NB4 (cell line): ENCODE measurements at regions not wholly inside any gene's neighbourhood (a gene's known extent, or its start where the extent isn't known, plus 50 kb on each side); places are given as distances from the start of the nearest gene placed in this dataset.

Source experiments
- DNase-seq: peaks from one replicate; pipeline ENCODE4 v3.0.0; 2010; ENCODE audit warnings: low read depth
- H3K4me3 ChIP-seq: one replicate; pipeline ENCODE4 v1.5.1; 2011; ENCODE audit warnings: mild to moderate bottlenecking, low read depth, low read length, moderate library complexity
- CTCF ChIP-seq: IDR thresholded peaks from one replicate; pipeline ENCODE4 v1.5.1; 2012; ENCODE audit warnings: low read depth, low read length
- MAX ChIP-seq: IDR thresholded peaks from 2 replicates; pipeline ENCODE4 v1.6.1; 2011; ENCODE audit warnings: low read depth, low read length
- MYC ChIP-seq: IDR thresholded peaks from 2 replicates; pipeline ENCODE4 v1.6.1; 2011; ENCODE audit warnings: low read depth, low read length
- POLR2A ChIP-seq: IDR thresholded peaks from 2 replicates; pipeline ENCODE4 v1.6.1; 2011; ENCODE audit warnings: mild to moderate bottlenecking; ENCODE audit not compliant: insufficient read length; ENCODE audit errors: extremely low read depth

GRCh38 chr2:47651296-47651695 lies 80.5 kb upstream of the KCNK12 start:
- TF ChIP-seq POLR2A: no peak
- TF ChIP-seq CTCF: no peak
- TF ChIP-seq MYC: no peak
- no peak for TF ChIP-seq MAX
- no peak for DNase-seq
- no peak overlapping the region for H3K4me3 ChIP-seq

GRCh38 chr2:47650001-47650535 lies 79.3 kb upstream of the KCNK12 start:
- H3K4me3 ChIP-seq: no peak overlapping the region
- TF ChIP-seq MAX (no peak), CTCF (no peak), POLR2A (no peak)
- DNase-seq: no peak

- no peak for DNase-seq
Observed at GRCh38 chr2:47645246-47645645, 74.5 kb upstream of the KCNK12 start.

GRCh38 chr2:47644351-47644750 lies 73.6 kb upstream of the KCNK12 start:
- H3K4me3 ChIP-seq: no peak overlapping the region
- TF ChIP-seq MYC (no peak), POLR2A (no peak), MAX (no peak), CTCF (no peak)
- DNase-seq: no peak

More at GRCh38 chr2:47645246-47645645, 74.5 kb upstream of the KCNK12 start:
- H3K4me3 ChIP-seq: no peak overlapping the region
- TF ChIP-seq POLR2A (no peak), CTCF (no peak)

GRCh38 chr2:47641366-47641765 lies 70.6 kb upstream of the KCNK12 start:
- H3K4me3 ChIP-seq: no peak overlapping the region
- no peak for DNase-seq
- TF ChIP-seq MAX (no peak), POLR2A (no peak), CTCF (no peak), MYC (no peak)

- DNase-seq: no peak
- no peak for TF ChIP-seq POLR2A
- TF ChIP-seq MAX: no peak
- TF ChIP-seq MYC: no peak
- TF ChIP-seq CTCF: no peak
- no peak overlapping the region for H3K4me3 ChIP-seq
Observed at GRCh38 chr2:47640356-47640755, 69.6 kb upstream of the KCNK12 start.
